GM12878 (cell line): ENCODE measurements at regions not wholly inside any gene's neighbourhood (a gene's known extent, or its start where the extent isn't known, plus 50 kb on each side); places are given as distances from the start of the nearest gene placed in this dataset.

Experiments
- ATAC-seq: fragments of 200-7000 bp; cut with Tn5 transposase; 3 replicates; pipeline ENCODE4 v1.9.1; 2020; ENCODE audit warnings: mild to moderate bottlenecking, moderate library complexity
- BruUV-seq: library from RNA; stranded (reverse); fragments of 400-500 nt; replicated peaks from 2 replicates; lab custom pipeline; 2021; lab: Mats Ljungman, UMichigan
- CTCF ChIA-PET: fragments of 300-600 bp; sonication (Branson Sonifier 250); formaldehyde crosslinking; extraction: SDS; loops from one replicate; lab custom pipeline; 2021; ENCODE audit warnings: inconsistent platforms; lab: Yijun Ruan, JAX
- POLR2A ChIA-PET: fragments of 350-600 bp; formaldehyde crosslinking; extraction: SDS; loops from one replicate; lab custom pipeline; 2021; ENCODE audit warnings: inconsistent platforms; lab: Charles Lee
- RAD21 ChIA-PET: fragments of 300-600 bp; sonication (Branson Sonifier 250); formaldehyde crosslinking; loops from one replicate; lab custom pipeline; 2023; ENCODE audit warnings: antibody characterized with exemption; ENCODE audit not compliant: unreplicated experiment; lab: Charles Lee
- SMC1A ChIA-PET: fragments of 300-600 bp; sonication (Branson Sonifier 250); formaldehyde crosslinking; loops from one replicate; lab custom pipeline; 2023; ENCODE audit not compliant: unreplicated experiment, uncharacterized antibody; lab: Charles Lee
- DNase-seq: peaks from one replicate; pipeline ENCODE4 v3.0.0-alpha.2; 2011; ENCODE audit warnings: low read depth, low spot score
- FAIRE-seq: peaks from 3 replicates; lab custom pipeline; 2011; peaks lifted over from hg19 to GRCh38; lab: Jason Lieb, UNC
- H2AFZ ChIP-seq: 2 replicates; pipeline ENCODE4 v1.6.0; 2011; ENCODE audit warnings: low read depth, low read length, control low read depth; ENCODE audit not compliant: control insufficient read depth
- H3K27ac ChIP-seq: 2 replicates; pipeline ENCODE4 v1.5.1; 2011; ENCODE audit warnings: control low read depth; ENCODE audit not compliant: control insufficient read depth, insufficient read depth
- H3K27me3 ChIP-seq, 2 experiments: replicated peaks in 1 of 2; 2 replicates each; pipeline versions ENCODE4 v1.6.0 to v1.6.1; 2011; ENCODE audit warnings: low read length in 1 of 2; ENCODE audit not compliant: control insufficient read depth in 2 of 2, insufficient read depth in 2 of 2
- H3K36me3 ChIP-seq, 2 experiments: 2 replicates each; pipeline ENCODE4 v1.5.1; 2011; ENCODE audit warnings: low read length in 1 of 2; ENCODE audit not compliant: control insufficient read depth in 2 of 2, insufficient read depth in 2 of 2
- H3K4me1 ChIP-seq: 2 replicates; pipeline ENCODE4 v1.6.1; 2011; ENCODE audit warnings: mild to moderate bottlenecking, low read length, moderate library complexity, mixed read lengths; ENCODE audit not compliant: control insufficient read depth, insufficient read depth
- H3K4me2 ChIP-seq: 2 replicates; pipeline ENCODE4 v1.6.0; 2011; ENCODE audit warnings: control low read depth; ENCODE audit not compliant: control insufficient read depth, insufficient read depth
- H3K4me3 ChIP-seq: fragments of 200-600 bp; sonication (generic); 2 replicates; pipeline ENCODE4 v1.5.1; 2016
- H3K79me2 ChIP-seq: 2 replicates; pipeline ENCODE4 v1.6.0; 2011; ENCODE audit warnings: low read length; ENCODE audit not compliant: control insufficient read depth, insufficient read depth
- H3K9ac ChIP-seq: 2 replicates; pipeline ENCODE4 v1.8.0; 2011; ENCODE audit warnings: low read length, control low read depth, mixed read lengths; ENCODE audit not compliant: control insufficient read depth, insufficient read depth
- H3K9me3 ChIP-seq: replicated peaks from 3 replicates; pipeline ENCODE4 v1.5.1; 2011; ENCODE audit warnings: mild to moderate bottlenecking, low read length; ENCODE audit not compliant: control insufficient read depth, insufficient read depth
- H4K20me1 ChIP-seq: 2 replicates; pipeline ENCODE4 v1.6.0; 2011; ENCODE audit not compliant: control insufficient read depth, insufficient read depth
- GATAD2B ChIP-seq: fragments of 450-650 bp; conservative IDR thresholded peaks from 2 replicates; pipeline ENCODE4 v1.6.1; 2017; ENCODE audit warnings: low read depth, mild to moderate bottlenecking, moderate library complexity
- IRF4 ChIP-seq: IDR thresholded peaks from 2 replicates; pipeline ENCODE4 v1.6.1; 2011; ENCODE audit warnings: low read depth, low read length
- SPI1 ChIP-seq: IDR thresholded peaks from 2 replicates; pipeline ENCODE4 v1.6.1; 2011; ENCODE audit warnings: low read depth, mild to moderate bottlenecking, low read length, moderate library complexity, borderline replicate concordance; ENCODE audit not compliant: insufficient read depth
- SREBF2 ChIP-seq: IDR thresholded peaks from 2 replicates; pipeline ENCODE4 v1.6.1; 2012; ENCODE audit warnings: mild to moderate bottlenecking, low read length
- SUZ12 ChIP-seq: fragments of 200-600 bp; sonication (generic); IDR thresholded peaks from one replicate; pipeline ENCODE4 v1.6.1; 2018; ENCODE audit warnings: antibody characterized with exemption, mild to moderate bottlenecking; ENCODE audit not compliant: unreplicated experiment
- WGBS: methylation state at CpG from one replicate; pipeline ENCODE4 v1.1.6; 2016; ENCODE audit warnings: low lambda C conversion rate; ENCODE audit not compliant: insufficient replicate concordance, insufficient coverage; ENCODE audit errors: missing lambda C conversion rate; 5-methylcytosine and 5-hydroxymethylcytosine counted together
- in situ Hi-C: fragments of 300-500 bp; cut with MboI; formaldehyde crosslinking; loops from 9 replicates; pipeline ENCODE4 v1.14.3; 2018; ENCODE audit warnings: mixed read lengths
- intact Hi-C: fragments of 100-400 bp; cut with micrococcal nuclease; formaldehyde crosslinking; loops from one replicate; pipeline ENCODE4 v1.14.2; 2022; ENCODE audit not compliant: unreplicated experiment
- TF ChIP-seq, protein P1 (sequence below): fragments of 450-650 bp; IDR thresholded peaks from 2 replicates; pipeline ENCODE4 v1.6.1; 2017; ENCODE audit warnings: mild to moderate bottlenecking, moderate library complexity
- TF ChIP-seq, protein P2 (sequence below): fragments of 150-350 bp; IDR thresholded peaks from 2 replicates; pipeline ENCODE4 v1.6.1; 2014; ENCODE audit warnings: mild to moderate bottlenecking, low read depth, low read length
- TF ChIP-seq, protein P3 (sequence below): fragments of 450-650 bp; formaldehyde crosslinking; IDR thresholded peaks from 2 replicates; pipeline ENCODE4 v1.4.0; 2020; ENCODE audit warnings: mild to moderate bottlenecking, moderate library complexity

DNA sequence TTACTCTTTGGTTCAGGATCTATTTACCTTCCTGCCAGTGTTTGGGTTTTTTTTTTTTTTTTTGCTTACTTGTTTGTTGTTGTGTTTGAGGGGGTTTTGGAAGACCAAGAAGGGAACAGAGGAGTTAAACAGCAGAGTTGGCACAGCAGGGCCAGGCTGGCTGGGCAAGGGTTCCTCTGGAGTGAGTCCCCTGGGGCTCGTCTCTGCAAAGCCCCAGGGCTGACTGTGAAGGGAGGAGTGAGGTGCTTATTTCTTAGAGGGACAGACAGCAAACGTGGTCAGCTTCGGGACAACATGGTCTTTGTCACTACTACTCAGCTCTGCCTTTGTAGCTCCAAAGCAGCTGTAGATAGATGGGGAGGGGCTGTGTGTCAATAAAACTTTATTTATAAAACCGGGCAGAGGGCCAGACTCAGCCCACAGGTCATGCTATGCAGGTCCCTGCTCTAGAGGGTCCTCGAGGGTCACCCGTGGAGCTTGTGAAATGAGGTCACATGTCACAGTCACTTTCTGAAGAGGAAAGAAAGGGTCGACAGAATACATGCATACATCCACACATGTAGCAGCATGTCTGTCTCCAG, 1404.7 kb downstream of the BRD1 start (continued):
- TF ChIP-seq, protein P1, sequence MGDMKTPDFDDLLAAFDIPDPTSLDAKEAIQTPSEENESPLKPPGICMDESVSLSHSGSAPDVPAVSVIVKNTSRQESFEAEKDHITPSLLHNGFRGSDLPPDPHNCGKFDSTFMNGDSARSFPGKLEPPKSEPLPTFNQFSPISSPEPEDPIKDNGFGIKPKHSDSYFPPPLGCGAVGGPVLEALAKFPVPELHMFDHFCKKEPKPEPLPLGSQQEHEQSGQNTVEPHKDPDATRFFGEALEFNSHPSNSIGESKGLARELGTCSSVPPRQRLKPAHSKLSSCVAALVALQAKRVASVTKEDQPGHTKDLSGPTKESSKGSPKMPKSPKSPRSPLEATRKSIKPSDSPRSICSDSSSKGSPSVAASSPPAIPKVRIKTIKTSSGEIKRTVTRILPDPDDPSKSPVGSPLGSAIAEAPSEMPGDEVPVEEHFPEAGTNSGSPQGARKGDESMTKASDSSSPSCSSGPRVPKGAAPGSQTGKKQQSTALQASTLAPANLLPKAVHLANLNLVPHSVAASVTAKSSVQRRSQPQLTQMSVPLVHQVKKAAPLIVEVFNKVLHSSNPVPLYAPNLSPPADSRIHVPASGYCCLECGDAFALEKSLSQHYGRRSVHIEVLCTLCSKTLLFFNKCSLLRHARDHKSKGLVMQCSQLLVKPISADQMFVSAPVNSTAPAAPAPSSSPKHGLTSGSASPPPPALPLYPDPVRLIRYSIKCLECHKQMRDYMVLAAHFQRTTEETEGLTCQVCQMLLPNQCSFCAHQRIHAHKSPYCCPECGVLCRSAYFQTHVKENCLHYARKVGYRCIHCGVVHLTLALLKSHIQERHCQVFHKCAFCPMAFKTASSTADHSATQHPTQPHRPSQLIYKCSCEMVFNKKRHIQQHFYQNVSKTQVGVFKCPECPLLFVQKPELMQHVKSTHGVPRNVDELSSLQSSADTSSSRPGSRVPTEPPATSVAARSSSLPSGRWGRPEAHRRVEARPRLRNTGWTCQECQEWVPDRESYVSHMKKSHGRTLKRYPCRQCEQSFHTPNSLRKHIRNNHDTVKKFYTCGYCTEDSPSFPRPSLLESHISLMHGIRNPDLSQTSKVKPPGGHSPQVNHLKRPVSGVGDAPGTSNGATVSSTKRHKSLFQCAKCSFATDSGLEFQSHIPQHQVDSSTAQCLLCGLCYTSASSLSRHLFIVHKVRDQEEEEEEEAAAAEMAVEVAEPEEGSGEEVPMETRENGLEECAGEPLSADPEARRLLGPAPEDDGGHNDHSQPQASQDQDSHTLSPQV: no peak
- no peak for TF ChIP-seq IRF4
- TF ChIP-seq SREBF2: no peak

DNA sequence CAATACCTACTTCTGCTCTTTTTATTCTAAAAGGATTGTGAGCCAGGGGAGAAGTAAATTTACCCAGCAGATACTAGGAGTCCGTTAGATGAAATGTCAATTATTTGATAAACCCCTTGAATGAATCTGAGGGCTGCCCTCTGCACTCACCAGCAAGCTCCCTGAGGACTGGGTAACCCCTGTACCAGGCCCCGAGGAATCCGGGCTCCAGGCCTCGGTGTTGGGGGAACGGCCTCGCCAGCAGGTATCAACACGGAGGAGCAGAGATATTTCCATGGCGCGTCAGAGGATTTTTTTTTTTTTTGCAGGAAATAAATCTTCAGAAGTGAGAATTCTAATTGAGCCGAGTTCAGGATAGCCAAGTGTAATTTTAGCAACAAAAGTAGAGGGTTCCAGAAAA, 1408.8 kb downstream of the BRD1 start:
- no TSS peak for BruUV-seq
- DNase-seq (no peak), ATAC-seq (no peak), FAIRE-seq (no peak)
- Histone ChIP-seq H3K4me1 (no peaks in the 10 kb centered on the region), H3K9ac (no peak overlapping the region), H3K4me2 (no peak overlapping the region), H3K79me2 (no peaks in the 10 kb centered on the region), H3K36me3 (no peaks in the 10 kb centered on the region), H3K27me3 (no peaks in the 10 kb centered on the region), H2AFZ (no peak overlapping the region), H3K9me3 (no peaks in the 10 kb centered on the region; the same call in 2 of the 3 replicates), H4K20me1 (no peaks in the 10 kb centered on the region), H3K4me3 (no peak overlapping the region), H3K27ac (no peak overlapping the region)
- WGBS: 37% methylated on average over 10 of the region's 10 CpGs
- intact Hi-C loops: no loop called here
- in situ Hi-C loops: no loop called here
- ChIA-PET RAD21 (no interaction called here), SMC1A (no interaction called here), CTCF (no interaction called here), POLR2A (no interaction called here)
- TF ChIP-seq, protein P2, sequence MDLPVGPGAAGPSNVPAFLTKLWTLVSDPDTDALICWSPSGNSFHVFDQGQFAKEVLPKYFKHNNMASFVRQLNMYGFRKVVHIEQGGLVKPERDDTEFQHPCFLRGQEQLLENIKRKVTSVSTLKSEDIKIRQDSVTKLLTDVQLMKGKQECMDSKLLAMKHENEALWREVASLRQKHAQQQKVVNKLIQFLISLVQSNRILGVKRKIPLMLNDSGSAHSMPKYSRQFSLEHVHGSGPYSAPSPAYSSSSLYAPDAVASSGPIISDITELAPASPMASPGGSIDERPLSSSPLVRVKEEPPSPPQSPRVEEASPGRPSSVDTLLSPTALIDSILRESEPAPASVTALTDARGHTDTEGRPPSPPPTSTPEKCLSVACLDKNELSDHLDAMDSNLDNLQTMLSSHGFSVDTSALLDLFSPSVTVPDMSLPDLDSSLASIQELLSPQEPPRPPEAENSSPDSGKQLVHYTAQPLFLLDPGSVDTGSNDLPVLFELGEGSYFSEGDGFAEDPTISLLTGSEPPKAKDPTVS: no peak
- no peak for TF ChIP-seq GATAD2B
- TF ChIP-seq, protein P1: no peak
- TF ChIP-seq SUZ12: no peak
- TF ChIP-seq SPI1: no peak
- TF ChIP-seq, protein P3, sequence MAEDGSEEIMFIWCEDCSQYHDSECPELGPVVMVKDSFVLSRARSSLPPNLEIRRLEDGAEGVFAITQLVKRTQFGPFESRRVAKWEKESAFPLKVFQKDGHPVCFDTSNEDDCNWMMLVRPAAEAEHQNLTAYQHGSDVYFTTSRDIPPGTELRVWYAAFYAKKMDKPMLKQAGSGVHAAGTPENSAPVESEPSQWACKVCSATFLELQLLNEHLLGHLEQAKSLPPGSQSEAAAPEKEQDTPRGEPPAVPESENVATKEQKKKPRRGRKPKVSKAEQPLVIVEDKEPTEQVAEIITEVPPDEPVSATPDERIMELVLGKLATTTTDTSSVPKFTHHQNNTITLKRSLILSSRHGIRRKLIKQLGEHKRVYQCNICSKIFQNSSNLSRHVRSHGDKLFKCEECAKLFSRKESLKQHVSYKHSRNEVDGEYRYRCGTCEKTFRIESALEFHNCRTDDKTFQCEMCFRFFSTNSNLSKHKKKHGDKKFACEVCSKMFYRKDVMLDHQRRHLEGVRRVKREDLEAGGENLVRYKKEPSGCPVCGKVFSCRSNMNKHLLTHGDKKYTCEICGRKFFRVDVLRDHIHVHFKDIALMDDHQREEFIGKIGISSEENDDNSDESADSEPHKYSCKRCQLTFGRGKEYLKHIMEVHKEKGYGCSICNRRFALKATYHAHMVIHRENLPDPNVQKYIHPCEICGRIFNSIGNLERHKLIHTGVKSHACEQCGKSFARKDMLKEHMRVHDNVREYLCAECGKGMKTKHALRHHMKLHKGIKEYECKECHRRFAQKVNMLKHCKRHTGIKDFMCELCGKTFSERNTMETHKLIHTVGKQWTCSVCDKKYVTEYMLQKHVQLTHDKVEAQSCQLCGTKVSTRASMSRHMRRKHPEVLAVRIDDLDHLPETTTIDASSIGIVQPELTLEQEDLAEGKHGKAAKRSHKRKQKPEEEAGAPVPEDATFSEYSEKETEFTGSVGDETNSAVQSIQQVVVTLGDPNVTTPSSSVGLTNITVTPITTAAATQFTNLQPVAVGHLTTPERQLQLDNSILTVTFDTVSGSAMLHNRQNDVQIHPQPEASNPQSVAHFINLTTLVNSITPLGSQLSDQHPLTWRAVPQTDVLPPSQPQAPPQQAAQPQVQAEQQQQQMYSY: no peak
